ENCODE measurements at regions not wholly inside any gene's neighbourhood (a gene's known extent, or its start where the extent isn't known, plus 50 kb on each side); places are given as distances from the start of the nearest gene placed in this dataset.
"Not testable (repeated sequence)": the region's sequence is repeated elsewhere in the genome, so short reads cannot be mapped to it uniquely, and the experiment has no call there.

DNA sequence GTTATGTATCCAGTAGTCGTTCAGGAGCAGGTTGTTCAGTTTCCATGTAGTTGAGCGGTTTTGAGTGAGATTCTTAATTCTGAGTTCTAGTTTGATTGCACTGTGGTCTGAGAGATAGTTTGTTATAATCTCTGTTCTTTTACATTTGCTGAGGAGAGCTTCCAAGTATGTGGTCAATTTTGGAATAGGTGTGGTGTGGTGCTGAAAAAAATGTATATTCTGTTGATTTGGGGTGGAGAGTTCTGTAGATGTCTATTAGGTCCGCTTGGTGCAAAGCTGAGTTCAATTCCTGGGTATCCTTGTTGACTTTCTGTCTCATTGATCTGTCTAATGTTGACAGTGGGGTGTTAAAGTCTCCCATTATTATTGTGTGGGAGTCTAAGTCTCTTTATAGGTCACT lies 68.6 kb upstream of the IZUMO1R start:
- H3K4me1 ChIP-seq (ENCODE audit: control extremely low read depth in 1 of 4, control insufficient read depth in 4 of 4, insufficient read depth in 4 of 4, low read length in 3 of 4); POLR2A ChIA-PET; H3K36me3 ChIP-seq (ENCODE audit: control insufficient read depth in 4 of 4, insufficient read depth in 4 of 4, low read length in 3 of 4); DNase-seq; CTCF ChIA-PET; H3K27me3 ChIP-seq (replicated peaks in 2 of 5; ENCODE audit: control insufficient read depth in 4 of 5, insufficient read depth in 5 of 5, low read length in 4 of 5); H3K27ac ChIP-seq (ENCODE audit: insufficient read depth in 1 of 2, low read depth in 1 of 2, low read length in 2 of 2, poor library complexity in 1 of 2, severe bottlenecking in 2 of 2); H3K4me3 ChIP-seq (ENCODE audit: control insufficient read depth in 1 of 7, extremely low read depth in 1 of 7, insufficient read depth in 4 of 7, low read depth in 2 of 7, low read length in 6 of 7): not testable (repeated sequence)
- H3K9me3 ChIP-seq (ENCODE audit: control extremely low read depth in 1 of 5, control insufficient read depth in 4 of 5, insufficient read depth in 2 of 5, low read depth in 1 of 5, low read length in 4 of 5): peaks cover 0 to 18% (median 10%) of the 10 kb centered on the region in 5 experiments
- 83% methylated on average over 1 of the region's 3 CpGs for WGBS (ENCODE audit: insufficient coverage)

DNA sequence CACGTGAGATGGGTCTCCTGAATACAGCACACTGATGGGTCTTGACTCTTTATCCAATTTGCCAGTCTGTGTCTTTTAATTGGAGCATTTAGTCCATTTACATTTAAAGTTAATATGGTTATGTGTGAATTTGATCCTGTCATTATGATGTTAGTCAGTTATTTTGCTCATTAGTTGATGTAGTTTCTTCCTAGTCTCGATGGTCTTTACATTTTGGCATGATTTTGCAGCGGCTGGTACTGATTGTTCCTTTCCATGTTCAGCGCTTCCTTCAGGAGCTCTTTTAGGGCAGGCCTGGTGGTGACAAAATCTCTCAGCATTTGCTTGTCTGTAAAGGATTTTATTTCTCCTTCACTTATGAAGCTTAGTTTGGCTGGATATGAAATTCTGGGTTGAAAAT lies 68.0 kb upstream of the IZUMO1R start:
- H3K27ac ChIP-seq (ENCODE audit: insufficient read depth in 1 of 2, low read depth in 1 of 2, low read length in 2 of 2, poor library complexity in 1 of 2, severe bottlenecking in 2 of 2); DNase-seq; CTCF ChIA-PET; POLR2A ChIA-PET; H3K4me3 ChIP-seq (ENCODE audit: control insufficient read depth in 1 of 7, extremely low read depth in 1 of 7, insufficient read depth in 4 of 7, low read depth in 2 of 7, low read length in 6 of 7); H3K36me3 ChIP-seq (ENCODE audit: control insufficient read depth in 4 of 4, insufficient read depth in 4 of 4, low read length in 3 of 4); H3K4me1 ChIP-seq (ENCODE audit: control extremely low read depth in 1 of 4, control insufficient read depth in 4 of 4, insufficient read depth in 4 of 4, low read length in 3 of 4); H3K27me3 ChIP-seq (replicated peaks in 2 of 5; ENCODE audit: control insufficient read depth in 4 of 5, insufficient read depth in 5 of 5, low read length in 4 of 5): not testable (repeated sequence)
- H3K9me3 ChIP-seq (ENCODE audit: control extremely low read depth in 1 of 5, control insufficient read depth in 4 of 5, insufficient read depth in 2 of 5, low read depth in 1 of 5, low read length in 4 of 5): peaks cover 0 to 18% (median 10%) of the 10 kb centered on the region in 5 experiments
- 100% methylated on average over 1 of the region's 4 CpGs for WGBS (ENCODE audit: insufficient coverage)

DNA sequence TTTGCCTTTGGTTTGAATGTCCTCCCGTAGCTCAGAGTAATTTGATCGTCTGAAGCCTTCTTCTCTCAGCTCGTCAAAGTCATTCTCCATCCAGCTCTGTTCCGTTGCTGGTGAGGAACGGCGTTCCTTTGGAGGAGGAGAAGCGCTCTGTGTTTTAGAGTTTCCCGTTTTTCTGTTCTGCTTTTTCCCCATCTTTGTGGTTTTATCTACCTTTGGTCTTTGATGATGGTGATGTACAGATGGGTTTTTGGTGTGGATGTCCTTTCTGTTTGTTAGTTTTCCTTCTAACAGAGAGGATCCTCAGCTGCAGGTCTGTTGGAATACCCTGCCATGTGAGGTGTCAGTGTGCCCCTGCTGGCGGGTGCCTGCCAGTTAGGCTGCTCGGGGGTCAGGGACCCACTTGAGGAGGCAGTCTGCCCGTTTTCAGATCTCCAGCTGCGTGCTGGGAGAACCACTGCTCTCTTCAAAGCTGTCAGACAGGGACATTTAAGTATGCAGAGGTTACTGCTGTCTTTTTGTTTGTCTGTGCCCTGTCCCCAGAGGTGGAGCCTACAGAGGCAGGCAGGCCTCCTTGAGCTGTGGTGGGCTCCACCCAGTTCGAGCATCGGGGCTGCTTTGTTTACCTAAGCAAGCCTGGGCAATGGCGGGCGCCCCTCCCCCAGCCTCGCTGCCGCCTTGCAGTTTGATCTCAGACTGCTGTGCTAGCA lies 66.8 kb upstream of the IZUMO1R start:
- H3K4me3 ChIP-seq (ENCODE audit: control insufficient read depth in 1 of 7, extremely low read depth in 1 of 7, insufficient read depth in 4 of 7, low read depth in 2 of 7, low read length in 6 of 7); H3K36me3 ChIP-seq (ENCODE audit: control insufficient read depth in 4 of 4, insufficient read depth in 4 of 4, low read length in 3 of 4); H3K4me1 ChIP-seq (ENCODE audit: control extremely low read depth in 1 of 4, control insufficient read depth in 4 of 4, insufficient read depth in 4 of 4, low read length in 3 of 4); DNase-seq; CTCF ChIA-PET; H3K27ac ChIP-seq (ENCODE audit: insufficient read depth in 1 of 2, low read depth in 1 of 2, low read length in 2 of 2, poor library complexity in 1 of 2, severe bottlenecking in 2 of 2); POLR2A ChIA-PET; H3K27me3 ChIP-seq (replicated peaks in 2 of 5; ENCODE audit: control insufficient read depth in 4 of 5, insufficient read depth in 5 of 5, low read length in 4 of 5): not testable (repeated sequence)
- peaks cover 0 to 18% (median 10%) of the 10 kb centered on the region in 5 experiments for H3K9me3 ChIP-seq (ENCODE audit: control extremely low read depth in 1 of 5, control insufficient read depth in 4 of 5, insufficient read depth in 2 of 5, low read depth in 1 of 5, low read length in 4 of 5)
- WGBS (ENCODE audit: insufficient coverage): 79% methylated on average over 17 of the region's 18 CpGs

DNA sequence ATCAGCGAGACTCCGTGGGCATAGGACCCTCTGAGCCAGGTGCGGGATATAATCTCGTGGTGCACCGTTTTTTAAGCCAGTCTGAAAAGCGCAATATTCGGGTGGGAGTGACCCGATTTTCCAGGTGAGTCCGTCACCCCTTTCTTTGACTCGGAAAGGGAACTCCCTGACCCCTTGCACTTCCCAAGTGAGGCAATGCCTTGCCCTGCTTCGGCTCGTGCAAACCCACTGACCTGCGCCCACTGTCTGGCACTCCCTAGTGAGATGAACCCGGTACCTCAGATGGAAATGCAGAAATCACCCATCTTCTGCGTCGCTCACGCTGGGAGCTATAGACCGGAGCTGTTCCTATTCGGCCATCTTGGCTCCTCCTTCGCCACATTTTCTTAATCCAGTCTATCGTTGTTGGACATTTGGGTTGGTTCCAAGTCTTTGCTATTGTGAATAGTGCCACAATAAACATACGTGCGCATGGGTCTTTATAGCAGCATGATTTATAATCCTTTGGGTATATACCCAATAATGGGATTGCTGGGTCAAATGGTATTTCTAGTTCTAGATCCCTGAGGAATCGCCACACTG lies 66.1 kb upstream of the IZUMO1R start:
- H3K27ac ChIP-seq (ENCODE audit: insufficient read depth in 1 of 2, low read depth in 1 of 2, low read length in 2 of 2, poor library complexity in 1 of 2, severe bottlenecking in 2 of 2); POLR2A ChIA-PET; DNase-seq; H3K36me3 ChIP-seq (ENCODE audit: control insufficient read depth in 4 of 4, insufficient read depth in 4 of 4, low read length in 3 of 4); CTCF ChIA-PET; H3K4me3 ChIP-seq (ENCODE audit: control insufficient read depth in 1 of 7, extremely low read depth in 1 of 7, insufficient read depth in 4 of 7, low read depth in 2 of 7, low read length in 6 of 7); H3K4me1 ChIP-seq (ENCODE audit: control extremely low read depth in 1 of 4, control insufficient read depth in 4 of 4, insufficient read depth in 4 of 4, low read length in 3 of 4); H3K27me3 ChIP-seq (replicated peaks in 2 of 5; ENCODE audit: control insufficient read depth in 4 of 5, insufficient read depth in 5 of 5, low read length in 4 of 5): not testable (repeated sequence)
- peaks cover 0 to 18% (median 10%) of the 10 kb centered on the region in 5 experiments for H3K9me3 ChIP-seq (ENCODE audit: control extremely low read depth in 1 of 5, control insufficient read depth in 4 of 5, insufficient read depth in 2 of 5, low read depth in 1 of 5, low read length in 4 of 5)
- WGBS (ENCODE audit: insufficient coverage): 97% methylated on average over 24 of the region's 24 CpGs

DNA sequence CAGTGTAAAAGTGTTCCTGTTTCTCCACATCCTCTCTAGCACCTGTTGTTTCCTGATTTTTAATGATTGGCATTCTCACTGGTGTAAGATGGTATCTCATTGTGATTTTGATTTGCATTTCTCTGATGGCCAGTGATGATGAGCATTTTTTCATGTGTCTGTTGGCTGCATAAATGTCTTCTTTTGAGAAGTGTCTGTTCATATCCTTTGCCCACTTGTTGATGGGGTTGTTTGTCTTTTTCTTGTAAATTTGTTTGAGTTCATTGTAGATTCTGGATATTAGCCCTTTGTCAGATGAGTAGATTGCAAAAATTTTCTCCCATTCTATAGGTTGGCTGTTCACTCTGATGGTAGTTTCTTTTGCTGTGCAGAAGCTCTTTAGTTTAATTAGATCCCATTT lies 65.6 kb upstream of the IZUMO1R start:
- CTCF ChIA-PET; H3K36me3 ChIP-seq (ENCODE audit: control insufficient read depth in 4 of 4, insufficient read depth in 4 of 4, low read length in 3 of 4); POLR2A ChIA-PET; H3K4me1 ChIP-seq (ENCODE audit: control extremely low read depth in 1 of 4, control insufficient read depth in 4 of 4, insufficient read depth in 4 of 4, low read length in 3 of 4); DNase-seq; H3K27me3 ChIP-seq (replicated peaks in 2 of 5; ENCODE audit: control insufficient read depth in 4 of 5, insufficient read depth in 5 of 5, low read length in 4 of 5); H3K4me3 ChIP-seq (ENCODE audit: control insufficient read depth in 1 of 7, extremely low read depth in 1 of 7, insufficient read depth in 4 of 7, low read depth in 2 of 7, low read length in 6 of 7); H3K27ac ChIP-seq (ENCODE audit: insufficient read depth in 1 of 2, low read depth in 1 of 2, low read length in 2 of 2, poor library complexity in 1 of 2, severe bottlenecking in 2 of 2): not testable (repeated sequence)
- peaks cover 0 to 18% (median 10%) of the 10 kb centered on the region in 5 experiments for H3K9me3 ChIP-seq (ENCODE audit: control extremely low read depth in 1 of 5, control insufficient read depth in 4 of 5, insufficient read depth in 2 of 5, low read depth in 1 of 5, low read length in 4 of 5)

DNA sequence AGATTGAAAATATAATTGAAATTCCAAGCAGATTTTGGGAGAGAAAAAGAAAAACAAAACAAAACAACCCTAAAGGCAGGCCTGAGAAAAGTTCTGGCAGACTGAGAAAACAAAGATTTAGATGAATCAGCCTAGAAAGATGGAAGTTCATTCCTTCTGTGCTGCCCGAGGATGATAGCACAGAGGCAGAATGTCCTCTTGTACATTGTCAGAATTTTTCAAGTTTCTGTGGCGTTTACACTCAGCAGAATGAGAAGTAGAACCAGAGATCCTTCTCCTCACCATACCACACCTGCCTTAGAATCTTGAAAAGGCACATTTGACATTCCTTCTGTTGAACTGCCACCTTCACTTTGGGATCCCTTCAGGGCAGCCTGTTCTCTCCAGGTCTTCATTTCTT lies 62.5 kb upstream of the IZUMO1R start:
- Histone ChIP-seq H3K27me3 (replicated peaks in 2 of 5; ENCODE audit: control insufficient read depth in 4 of 5, insufficient read depth in 5 of 5, low read length in 4 of 5) (no peaks in the 10 kb centered on the region), H3K27ac (ENCODE audit: insufficient read depth in 1 of 2, low read depth in 1 of 2, low read length in 2 of 2, poor library complexity in 1 of 2, severe bottlenecking in 2 of 2) (no peak overlapping the region), H3K36me3 (ENCODE audit: control insufficient read depth in 4 of 4, insufficient read depth in 4 of 4, low read length in 3 of 4) (no peaks in the 10 kb centered on the region), H3K9me3 (ENCODE audit: control extremely low read depth in 1 of 5, control insufficient read depth in 4 of 5, insufficient read depth in 2 of 5, low read depth in 1 of 5, low read length in 4 of 5) (peaks cover 0 to 13% (median 10%) of the 10 kb centered on the region in 5 experiments), H3K4me3 (ENCODE audit: control insufficient read depth in 1 of 7, extremely low read depth in 1 of 7, insufficient read depth in 4 of 7, low read depth in 2 of 7, low read length in 6 of 7) (no peak overlapping the region), H3K4me1 (ENCODE audit: control extremely low read depth in 1 of 4, control insufficient read depth in 4 of 4, insufficient read depth in 4 of 4, low read length in 3 of 4) (no peaks in the 10 kb centered on the region)
- whole genome bisulfite sequencing (ENCODE audit: insufficient coverage): 92% methylated on average over 2 of the region's 2 CpGs
- DNase-seq: no peak
- ChIA-PET POLR2A (no interaction called here), CTCF (no interaction called here)

DNA sequence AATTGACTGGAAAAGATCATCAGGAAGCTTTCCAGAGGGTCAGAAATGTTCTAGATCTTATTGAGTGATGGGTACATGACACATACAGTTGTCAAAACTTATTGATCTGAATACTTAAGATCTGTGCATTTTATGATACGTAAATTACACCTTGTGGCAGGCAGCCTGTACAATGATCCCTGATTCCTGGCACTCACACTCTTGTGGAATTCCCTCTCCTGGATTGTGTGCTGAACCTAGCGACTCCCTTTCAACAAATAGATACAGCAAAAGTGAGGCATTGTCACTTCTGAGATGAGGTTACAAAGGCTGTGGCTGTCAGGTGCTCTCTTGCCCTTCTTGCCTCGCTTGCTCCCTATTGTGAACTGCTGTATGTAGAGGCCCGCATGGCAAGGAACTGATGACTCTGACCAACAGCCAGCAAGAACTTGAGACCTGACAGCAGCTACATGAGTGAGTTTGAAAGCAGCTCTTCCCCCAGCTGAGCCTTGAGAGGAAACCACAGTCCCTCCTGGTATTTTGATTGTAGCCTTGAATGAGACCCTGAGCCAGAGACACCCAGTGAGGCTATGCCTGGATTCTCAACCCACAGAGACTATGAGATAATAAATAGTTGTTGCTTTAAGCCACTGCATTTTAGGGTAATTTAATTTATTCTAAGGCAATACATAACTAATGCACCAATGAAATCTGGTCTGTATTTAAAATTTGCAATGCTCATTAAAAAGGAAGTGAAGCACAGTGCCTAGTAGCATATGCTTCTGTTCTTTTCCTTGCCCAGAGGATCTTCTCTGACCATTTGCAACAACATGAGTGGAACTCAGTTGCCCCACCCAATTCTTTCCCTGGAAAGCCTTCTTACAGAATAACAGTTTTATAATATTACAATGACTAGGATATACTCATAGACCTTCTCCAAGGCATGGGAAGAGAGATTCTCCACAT lies 60.5 kb upstream of the IZUMO1R start:
- WGBS (ENCODE audit: insufficient coverage): 68% methylated on average over 3 of the region's 4 CpGs
- Histone ChIP-seq H3K27me3 (replicated peaks in 2 of 5; ENCODE audit: control insufficient read depth in 4 of 5, insufficient read depth in 5 of 5, low read length in 4 of 5) (no peaks in the 10 kb centered on the region), H3K4me1 (ENCODE audit: control extremely low read depth in 1 of 4, control insufficient read depth in 4 of 4, insufficient read depth in 4 of 4, low read length in 3 of 4) (no peaks in the 10 kb centered on the region), H3K4me3 (ENCODE audit: control insufficient read depth in 1 of 7, extremely low read depth in 1 of 7, insufficient read depth in 4 of 7, low read depth in 2 of 7, low read length in 6 of 7) (no peak overlapping the region), H3K9me3 (ENCODE audit: control extremely low read depth in 1 of 5, control insufficient read depth in 4 of 5, insufficient read depth in 2 of 5, low read depth in 1 of 5, low read length in 4 of 5) (no peaks in the 10 kb centered on the region), H3K36me3 (ENCODE audit: control insufficient read depth in 4 of 4, insufficient read depth in 4 of 4, low read length in 3 of 4) (no peaks in the 10 kb centered on the region), H3K27ac (ENCODE audit: insufficient read depth in 1 of 2, low read depth in 1 of 2, low read length in 2 of 2, poor library complexity in 1 of 2, severe bottlenecking in 2 of 2) (no peak overlapping the region)
- ChIA-PET CTCF (no interaction called here), POLR2A (no interaction called here)
- DNase-seq: peak in 1 of 3 donors; percentile 8
